ES-I3 (cell line): ENCODE measurements at regions not wholly inside any gene's neighbourhood (a gene's known extent, or its start where the extent isn't known, plus 50 kb on each side); places are given as distances from the start of the nearest gene placed in this dataset.

Source experiments
- H3K36me3 ChIP-seq: 2 replicates; pipeline ENCODE4 v1.6.1; 2013; ENCODE audit warnings: mild to moderate bottlenecking, low read length, control low read depth, moderate library complexity; ENCODE audit not compliant: insufficient read depth
- H3K4me1 ChIP-seq: 2 replicates; pipeline ENCODE4 v1.6.1; 2013; ENCODE audit warnings: mild to moderate bottlenecking, control low read depth, low read length; ENCODE audit not compliant: insufficient read depth
- H3K9ac ChIP-seq: 2 replicates; pipeline ENCODE4 v1.6.1; 2013; ENCODE audit warnings: low read depth, mild to moderate bottlenecking, low read length, moderate library complexity
- H3K9me3 ChIP-seq: 2 replicates; pipeline ENCODE4 v1.6.1; 2013; ENCODE audit warnings: mild to moderate bottlenecking, low read length, moderate library complexity; ENCODE audit not compliant: control insufficient read depth, insufficient read depth

GRCh38 chr15:35834866-35835265 lies 288.9 kb upstream of the DPH6 start:
- peaks cover 8% of the 10 kb centered on the region; the same call in 1 of the 2 replicates for H3K4me1 ChIP-seq
- H3K9me3 ChIP-seq, result no peaks in the 10 kb centered on the region
- no peaks in the 10 kb centered on the region for H3K36me3 ChIP-seq
- no peak overlapping the region for H3K9ac ChIP-seq

GRCh38 chr15:35838424-35839111 lies 292.6 kb upstream of the DPH6 start:
- Histone ChIP-seq H3K4me1 (peaks cover 11% of the 10 kb centered on the region; the same call in 1 of the 2 replicates), H3K36me3 (no peaks in the 10 kb centered on the region), H3K9ac (no peak overlapping the region), H3K9me3 (no peaks in the 10 kb centered on the region)

GRCh38 chr15:35842631-35843030 lies 296.7 kb upstream of the DPH6 start:
- Histone ChIP-seq H3K9me3 (no peaks in the 10 kb centered on the region), H3K4me1 (peaks cover 11% of the 10 kb centered on the region; the same call in 1 of the 2 replicates), H3K9ac (no peak overlapping the region), H3K36me3 (no peaks in the 10 kb centered on the region)

- H3K36me3 ChIP-seq, result no peaks in the 10 kb centered on the region
- peaks cover 7% of the 10 kb centered on the region; the same call in 1 of the 2 replicates for H3K4me1 ChIP-seq
- no peak overlapping the region for H3K9ac ChIP-seq
- no peaks in the 10 kb centered on the region for H3K9me3 ChIP-seq
Observed at GRCh38 chr15:35843498-35843897, 297.5 kb upstream of the DPH6 start.

GRCh38 chr15:35850284-35850683 lies 304.3 kb upstream of the DPH6 start:
- no peaks in the 10 kb centered on the region for H3K36me3 ChIP-seq
- H3K9ac ChIP-seq, result no peak overlapping the region
- no peaks in the 10 kb centered on the region for H3K9me3 ChIP-seq
- H3K4me1 ChIP-seq, result no peaks in the 10 kb centered on the region

- Histone ChIP-seq H3K9me3 (no peaks in the 10 kb centered on the region), H3K9ac (no peak overlapping the region), H3K36me3 (no peaks in the 10 kb centered on the region), H3K4me1 (no peaks in the 10 kb centered on the region)
Observed at GRCh38 chr15:35851491-35851890, 305.5 kb upstream of the DPH6 start.

- Histone ChIP-seq H3K36me3 (no peaks in the 10 kb centered on the region), H3K9ac (no peak overlapping the region), H3K4me1 (peaks cover 2% of the 10 kb centered on the region; the same call in 1 of the 2 replicates), H3K9me3 (no peaks in the 10 kb centered on the region)
Observed at GRCh38 chr15:35852818-35853624, 307.1 kb upstream of the DPH6 start.

- Histone ChIP-seq H3K36me3 (no peaks in the 10 kb centered on the region), H3K4me1 (peaks cover 10% of the 10 kb centered on the region), H3K9ac (no peak overlapping the region), H3K9me3 (no peaks in the 10 kb centered on the region)
Observed at GRCh38 chr15:35854316-35854715, 308.4 kb upstream of the DPH6 start.

- Histone ChIP-seq H3K9ac (no peak overlapping the region), H3K4me1 (peaks cover 14% of the 10 kb centered on the region)
Observed at GRCh38 chr15:35857567-35858226, 311.7 kb upstream of the DPH6 start.

GRCh38 chr15:35858707-35859106 lies 312.7 kb upstream of the DPH6 start:
- H3K9ac ChIP-seq, result no peak overlapping the region
- H3K36me3 ChIP-seq, result no peaks in the 10 kb centered on the region
- peaks cover 14% of the 10 kb centered on the region for H3K4me1 ChIP-seq
- H3K9me3 ChIP-seq, result no peaks in the 10 kb centered on the region; the same call in 1 of the 2 replicates

More at GRCh38 chr15:35857567-35858226, 311.7 kb upstream of the DPH6 start:
- Histone ChIP-seq H3K36me3 (no peaks in the 10 kb centered on the region), H3K9me3 (no peaks in the 10 kb centered on the region; the same call in 1 of the 2 replicates)

GRCh38 chr15:35863655-35864054 lies 317.7 kb upstream of the DPH6 start:
- H3K9ac ChIP-seq, result no peak overlapping the region
- no peaks in the 10 kb centered on the region; the same call in 1 of the 2 replicates for H3K9me3 ChIP-seq
- no peaks in the 10 kb centered on the region for H3K36me3 ChIP-seq
- peaks cover 23% of the 10 kb centered on the region for H3K4me1 ChIP-seq

- no peak overlapping the region for H3K9ac ChIP-seq
- no peaks in the 10 kb centered on the region for H3K36me3 ChIP-seq
- no peaks in the 10 kb centered on the region for H3K9me3 ChIP-seq
Observed at GRCh38 chr15:35867356-35867755, 321.4 kb upstream of the DPH6 start.

GRCh38 chr15:35871282-35871681 lies 325.3 kb upstream of the DPH6 start:
- no peak overlapping the region for H3K9ac ChIP-seq
- peaks cover 33% of the 10 kb centered on the region for H3K4me1 ChIP-seq
- H3K36me3 ChIP-seq, result no peaks in the 10 kb centered on the region
- H3K9me3 ChIP-seq, result no peaks in the 10 kb centered on the region

More at GRCh38 chr15:35867356-35867755, 321.4 kb upstream of the DPH6 start:
- peaks cover 33% of the 10 kb centered on the region for H3K4me1 ChIP-seq

- Histone ChIP-seq H3K4me1 (peaks cover 32% of the 10 kb centered on the region), H3K9me3 (no peaks in the 10 kb centered on the region), H3K9ac (no peak overlapping the region), H3K36me3 (no peaks in the 10 kb centered on the region)
Observed at GRCh38 chr15:35871812-35872211, 325.8 kb upstream of the DPH6 start.
